Endodermal cell (in vitro differentiated cells): ENCODE measurements at regions not wholly inside any gene's neighbourhood (a gene's known extent, or its start where the extent isn't known, plus 50 kb on each side); places are given as distances from the start of the nearest gene placed in this dataset.

Source experiments
- DNase-seq: peaks from one replicate; pipeline ENCODE4 v3.0.0-alpha.2; 2017
- H3K27ac ChIP-seq: 2 replicates; pipeline ENCODE4 v1.5.1; 2013; ENCODE audit warnings: mild to moderate bottlenecking, low read depth, low read length, moderate library complexity
- H3K27me3 ChIP-seq: 2 replicates; pipeline ENCODE4 v1.6.1; 2013; ENCODE audit warnings: mild to moderate bottlenecking, low read length, moderate library complexity; ENCODE audit not compliant: insufficient read depth, control insufficient read depth, poor library complexity, severe bottlenecking
- H3K36me3 ChIP-seq: 2 replicates; pipeline ENCODE4 v1.7.0; 2013; ENCODE audit warnings: mild to moderate bottlenecking, low read length, moderate library complexity; ENCODE audit not compliant: control insufficient read depth, insufficient read depth
- H3K4me1 ChIP-seq: one replicate; pipeline ENCODE4 v1.7.0; 2013; ENCODE audit warnings: low read length; ENCODE audit not compliant: control insufficient read depth, insufficient read depth
- H3K4me3 ChIP-seq: 2 replicates; pipeline ENCODE4 v1.5.1; 2013; ENCODE audit warnings: mild to moderate bottlenecking, low read length, moderate library complexity
- H3K9ac ChIP-seq: 2 replicates; pipeline ENCODE4 v1.6.1; 2013; ENCODE audit warnings: mild to moderate bottlenecking, low read length, moderate library complexity; ENCODE audit not compliant: poor library complexity, severe bottlenecking; ENCODE audit errors: extremely low read depth
- H3K9me3 ChIP-seq: 2 replicates; pipeline ENCODE4 v1.6.1; 2013; ENCODE audit warnings: mild to moderate bottlenecking, low read length, moderate library complexity; ENCODE audit not compliant: control insufficient read depth
- H3K27ac Mint-ChIP-seq: 2 replicates; pipeline ENCODE4 v1.8.0; 2020; ENCODE audit warnings: mixed read lengths
- H3K27me3 Mint-ChIP-seq: 2 replicates; pipeline ENCODE4 v1.8.0; 2021; ENCODE audit warnings: mild to moderate bottlenecking, mixed read lengths; ENCODE audit not compliant: insufficient read depth
- H3K36me3 Mint-ChIP-seq: 2 replicates; pipeline ENCODE4 v1.8.0; 2020; ENCODE audit warnings: low read depth, mixed read lengths
- H3K4me1 Mint-ChIP-seq: 2 replicates; pipeline ENCODE4 v1.8.0; 2020; ENCODE audit warnings: mixed read lengths
- H3K4me3 Mint-ChIP-seq: 2 replicates; pipeline ENCODE4 v1.8.0; 2020; ENCODE audit warnings: mild to moderate bottlenecking, moderate library complexity, mixed read lengths
- H3K9me3 Mint-ChIP-seq: 2 replicates; pipeline ENCODE4 v1.8.0; 2020; ENCODE audit warnings: mild to moderate bottlenecking, mixed read lengths
- WGBS, 2 experiments: methylation state at CpG; one replicate each; pipeline versions ENCODE4 v1.1.5 to v1.1.7; 2013; ENCODE audit warnings: missing lambda C conversion rate in 2 of 2, mixed read lengths in 1 of 2; ENCODE audit not compliant: insufficient coverage in 1 of 2, insufficient read length in 1 of 2; 5-methylcytosine and 5-hydroxymethylcytosine counted together
- TF ChIP-seq, protein P1 (sequence below): fragments of 200-600 bp; sonication (generic); conservative IDR thresholded peaks from 2 replicates; pipeline ENCODE4 v1.5.0; 2021; ENCODE audit warnings: antibody characterized with exemption, mild to moderate bottlenecking

DNA sequence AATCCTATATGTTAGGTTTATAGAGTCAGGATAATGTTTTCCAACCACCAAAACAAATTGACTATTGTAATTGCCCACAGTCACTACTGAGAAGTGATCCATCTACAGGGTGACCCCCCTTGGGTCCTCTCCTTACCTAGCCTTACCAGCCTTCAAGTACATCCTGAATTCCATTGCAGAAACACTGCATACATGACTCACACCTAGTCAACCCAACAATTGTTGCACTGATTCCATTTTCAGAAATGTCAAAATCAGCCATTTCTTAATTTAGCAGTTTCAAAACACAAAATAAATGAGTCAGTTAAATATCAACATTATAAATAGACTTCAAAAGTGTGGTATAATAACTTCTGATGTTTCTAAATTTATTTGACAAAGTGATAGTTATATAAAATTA, 106.3 kb upstream of the TNIP3 start:
- H3K27me3 Mint-ChIP-seq, result no peaks in the 10 kb centered on the region
- H3K9ac ChIP-seq, result no peak overlapping the region
- H3K27ac ChIP-seq, result no peak overlapping the region
- no peaks in the 10 kb centered on the region for H3K27me3 ChIP-seq
- no peak for DNase-seq
- no peaks in the 10 kb centered on the region for H3K36me3 ChIP-seq
- no peaks in the 10 kb centered on the region for H3K36me3 Mint-ChIP-seq
- no peaks in the 10 kb centered on the region for H3K9me3 ChIP-seq
- peaks cover 3% of the 10 kb centered on the region for H3K4me1 ChIP-seq
- no peaks in the 10 kb centered on the region for H3K9me3 Mint-ChIP-seq
- H3K4me3 ChIP-seq, result no peak overlapping the region
- no peak overlapping the region for H3K4me3 Mint-ChIP-seq
- H3K27ac Mint-ChIP-seq, result no peak overlapping the region
- TF ChIP-seq, protein P1, sequence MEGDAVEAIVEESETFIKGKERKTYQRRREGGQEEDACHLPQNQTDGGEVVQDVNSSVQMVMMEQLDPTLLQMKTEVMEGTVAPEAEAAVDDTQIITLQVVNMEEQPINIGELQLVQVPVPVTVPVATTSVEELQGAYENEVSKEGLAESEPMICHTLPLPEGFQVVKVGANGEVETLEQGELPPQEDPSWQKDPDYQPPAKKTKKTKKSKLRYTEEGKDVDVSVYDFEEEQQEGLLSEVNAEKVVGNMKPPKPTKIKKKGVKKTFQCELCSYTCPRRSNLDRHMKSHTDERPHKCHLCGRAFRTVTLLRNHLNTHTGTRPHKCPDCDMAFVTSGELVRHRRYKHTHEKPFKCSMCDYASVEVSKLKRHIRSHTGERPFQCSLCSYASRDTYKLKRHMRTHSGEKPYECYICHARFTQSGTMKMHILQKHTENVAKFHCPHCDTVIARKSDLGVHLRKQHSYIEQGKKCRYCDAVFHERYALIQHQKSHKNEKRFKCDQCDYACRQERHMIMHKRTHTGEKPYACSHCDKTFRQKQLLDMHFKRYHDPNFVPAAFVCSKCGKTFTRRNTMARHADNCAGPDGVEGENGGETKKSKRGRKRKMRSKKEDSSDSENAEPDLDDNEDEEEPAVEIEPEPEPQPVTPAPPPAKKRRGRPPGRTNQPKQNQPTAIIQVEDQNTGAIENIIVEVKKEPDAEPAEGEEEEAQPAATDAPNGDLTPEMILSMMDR, result no peak
- H3K4me1 Mint-ChIP-seq, result peaks cover 18% of the 10 kb centered on the region

DNA sequence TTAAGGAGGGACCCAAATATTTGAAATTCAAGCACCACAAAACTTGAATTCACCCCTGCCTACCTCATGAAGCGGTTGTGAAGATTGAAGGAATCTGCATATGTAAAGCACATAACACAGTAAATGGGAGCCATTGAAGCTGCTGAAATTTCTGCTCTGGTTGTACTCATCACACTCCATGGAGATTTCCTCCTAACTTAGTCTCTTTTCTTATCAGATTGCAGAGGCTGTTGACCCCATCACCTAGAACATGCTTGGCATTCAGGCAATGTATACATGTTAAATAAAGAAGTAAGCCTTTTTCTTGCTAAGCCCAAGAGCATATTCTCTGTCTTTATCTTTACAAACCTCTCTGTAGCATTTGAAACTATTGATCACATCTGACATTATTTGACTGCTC, 104.9 kb upstream of the TNIP3 start:
- Histone ChIP-seq H3K4me3 (no peak overlapping the region), H3K4me1 (peaks cover 3% of the 10 kb centered on the region), H3K36me3 (no peaks in the 10 kb centered on the region), H3K9me3 (no peaks in the 10 kb centered on the region), H3K27me3 (no peaks in the 10 kb centered on the region), H3K9ac (no peak overlapping the region), H3K27ac (no peak overlapping the region)
- Mint-ChIP-seq H3K4me3 (no peak overlapping the region), H3K4me1 (peaks cover 20% of the 10 kb centered on the region), H3K36me3 (no peaks in the 10 kb centered on the region), H3K27ac (no peak overlapping the region), H3K9me3 (no peaks in the 10 kb centered on the region), H3K27me3 (no peaks in the 10 kb centered on the region)
- 93% methylated on average over 1 of the region's 1 CpG; no CpG with 5 or more reads in 1 of the 2 experiments for WGBS, 2 experiments
- TF ChIP-seq, protein P1, result no peak
- DNase-seq, result no peak

DNA sequence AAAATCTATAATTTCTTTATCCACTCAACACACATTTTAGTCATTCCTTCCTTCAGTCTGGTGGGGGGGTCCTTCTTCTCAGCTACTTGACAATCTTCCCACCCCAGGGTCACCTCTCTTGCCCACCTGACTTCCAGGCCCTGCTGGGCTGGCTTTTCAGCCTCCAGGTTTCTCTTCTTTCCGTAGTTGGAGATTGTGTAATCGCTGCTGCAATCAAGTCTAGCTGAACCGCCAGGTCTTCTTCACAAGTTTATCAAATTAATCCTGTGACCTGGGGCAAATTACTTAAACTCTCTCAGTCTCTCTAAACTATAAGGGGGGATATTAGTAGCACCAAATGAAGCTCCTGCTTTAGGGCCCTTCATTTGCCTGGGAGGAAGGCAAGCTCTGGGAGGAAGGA, 102.9 kb upstream of the TNIP3 start:
- no peaks in the 10 kb centered on the region for H3K9me3 ChIP-seq
- Mint-ChIP-seq H3K27ac (no peak overlapping the region), H3K27me3 (no peaks in the 10 kb centered on the region), H3K36me3 (no peaks in the 10 kb centered on the region), H3K4me3 (no peak overlapping the region), H3K4me1 (peaks cover 26% of the 10 kb centered on the region), H3K9me3 (no peaks in the 10 kb centered on the region)
- H3K4me3 ChIP-seq, result no peak overlapping the region
- no peak overlapping the region for H3K9ac ChIP-seq
- no peaks in the 10 kb centered on the region for H3K36me3 ChIP-seq
- no peak for DNase-seq
- H3K27ac ChIP-seq, result no peak overlapping the region
- WGBS, 2 experiments, result 75% methylated on average over 3 of the region's 3 CpGs; no CpG with 5 or more reads in 1 of the 2 experiments
- TF ChIP-seq, protein P1, result no peak
- H3K4me1 ChIP-seq, result peaks cover 3% of the 10 kb centered on the region
- H3K27me3 ChIP-seq, result no peaks in the 10 kb centered on the region
